SU-DHL-6 (cell line): ENCODE measurements at regions not wholly inside any gene's neighbourhood (a gene's known extent, or its start where the extent isn't known, plus 50 kb on each side); places are given as distances from the start of the nearest gene placed in this dataset.

ENCODE experiments used
- CTCF ChIP-seq: fragments of 200-600 bp; sonication (generic); IDR thresholded peaks from one replicate; pipeline ENCODE4 v1.5.1; 2017; ENCODE audit warnings: antibody characterized with exemption, mild to moderate bottlenecking, low read length, moderate library complexity; ENCODE audit not compliant: insufficient read depth, poor library complexity, severe bottlenecking
- EZH2phosphoT487 ChIP-seq: fragments of 200-600 bp; sonication (generic), shearing (Covaris generic); conservative IDR thresholded peaks from 2 replicates; pipeline ENCODE4 v1.6.1; 2018; ENCODE audit warnings: mild to moderate bottlenecking, antibody characterized with exemption, low read length, moderate library complexity, mixed read lengths

DNA sequence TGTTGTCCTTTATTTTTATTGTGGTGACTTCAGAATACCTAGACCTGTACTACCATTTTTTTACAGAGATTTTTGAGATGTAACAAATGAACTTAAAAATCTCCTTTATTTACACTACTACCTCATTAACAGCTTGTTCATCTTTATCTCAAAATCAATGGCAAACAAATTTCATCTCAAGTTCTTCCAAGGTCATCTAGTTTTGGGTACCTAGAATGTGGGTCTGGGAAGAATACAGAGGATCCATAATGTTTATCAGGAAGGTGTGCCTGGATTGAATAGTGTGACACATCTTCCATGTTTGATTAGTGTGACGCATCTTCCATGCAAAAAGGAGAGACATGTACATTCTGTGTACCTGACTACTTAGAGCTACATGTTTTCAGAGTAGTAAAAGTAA lies 63.3 kb upstream of the CCDC179 start:
- TF ChIP-seq CTCF (no peak), EZH2phosphoT487 (no peak)
